ENCODE measurements at regions not wholly inside any gene's neighbourhood (a gene's known extent, or its start where the extent isn't known, plus 50 kb on each side); places are given as distances from the start of the nearest gene placed in this dataset.

DNA sequence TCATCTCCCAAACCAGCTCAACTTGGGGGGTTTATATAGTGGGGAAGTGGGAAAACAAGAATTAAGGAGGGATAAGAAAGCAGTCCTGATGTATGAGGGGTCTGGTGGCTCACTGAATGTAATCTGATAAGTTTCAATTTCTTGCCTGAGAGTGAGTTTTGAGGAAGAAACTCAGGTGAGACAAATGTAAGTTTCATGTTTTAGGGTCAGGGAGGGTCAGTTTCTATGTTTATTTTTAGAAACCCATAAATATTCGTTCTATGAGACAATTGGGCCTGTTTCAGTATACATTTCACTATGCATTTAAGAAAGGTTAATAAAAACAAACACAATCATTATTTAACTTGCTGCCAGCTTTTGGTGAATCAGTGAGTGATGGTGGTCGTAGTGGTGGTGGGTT lies 128.0 kb upstream of the MBL2 start:
- TF ChIP-seq, protein P1, sequence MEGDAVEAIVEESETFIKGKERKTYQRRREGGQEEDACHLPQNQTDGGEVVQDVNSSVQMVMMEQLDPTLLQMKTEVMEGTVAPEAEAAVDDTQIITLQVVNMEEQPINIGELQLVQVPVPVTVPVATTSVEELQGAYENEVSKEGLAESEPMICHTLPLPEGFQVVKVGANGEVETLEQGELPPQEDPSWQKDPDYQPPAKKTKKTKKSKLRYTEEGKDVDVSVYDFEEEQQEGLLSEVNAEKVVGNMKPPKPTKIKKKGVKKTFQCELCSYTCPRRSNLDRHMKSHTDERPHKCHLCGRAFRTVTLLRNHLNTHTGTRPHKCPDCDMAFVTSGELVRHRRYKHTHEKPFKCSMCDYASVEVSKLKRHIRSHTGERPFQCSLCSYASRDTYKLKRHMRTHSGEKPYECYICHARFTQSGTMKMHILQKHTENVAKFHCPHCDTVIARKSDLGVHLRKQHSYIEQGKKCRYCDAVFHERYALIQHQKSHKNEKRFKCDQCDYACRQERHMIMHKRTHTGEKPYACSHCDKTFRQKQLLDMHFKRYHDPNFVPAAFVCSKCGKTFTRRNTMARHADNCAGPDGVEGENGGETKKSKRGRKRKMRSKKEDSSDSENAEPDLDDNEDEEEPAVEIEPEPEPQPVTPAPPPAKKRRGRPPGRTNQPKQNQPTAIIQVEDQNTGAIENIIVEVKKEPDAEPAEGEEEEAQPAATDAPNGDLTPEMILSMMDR (IDR thresholded peaks at IDR 0.05; ENCODE audit: low read depth, low read length, missing control alignments): no peak
- DNase-seq (ENCODE audit: extremely low read depth, low read depth): no peak

DNA sequence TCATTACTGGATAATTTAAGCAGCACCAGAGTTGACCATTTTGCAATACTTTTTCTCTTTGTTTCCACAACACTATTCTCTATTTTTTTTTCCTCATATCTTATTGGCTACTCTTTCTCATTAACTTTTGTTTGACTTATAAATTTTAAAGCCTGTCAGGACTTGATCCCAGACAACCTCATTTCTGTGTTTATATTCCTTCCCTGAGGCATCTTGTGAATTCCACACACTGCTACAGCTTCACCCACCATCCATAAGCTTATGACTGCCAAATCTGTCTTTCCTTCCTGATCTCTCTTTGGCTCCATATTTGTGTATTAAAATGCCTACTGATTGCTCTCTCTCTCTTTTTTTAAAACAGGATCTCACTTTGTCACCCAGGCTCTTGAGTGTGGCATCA lies 124.6 kb upstream of the MBL2 start:
- TF ChIP-seq, protein P1 (IDR thresholded peaks at IDR 0.05; ENCODE audit: low read depth, low read length, missing control alignments): no peak
- H3K4me3 ChIP-seq (replicated peaks; ENCODE audit: low read depth, low read length): no peak overlapping the region
- no peak for DNase-seq (ENCODE audit: extremely low read depth, low read depth)

More for the DNA sequence above, 128.0 kb upstream of the MBL2 start:
- H3K4me3 ChIP-seq (replicated peaks; ENCODE audit: low read depth, low read length): no peak overlapping the region

DNA sequence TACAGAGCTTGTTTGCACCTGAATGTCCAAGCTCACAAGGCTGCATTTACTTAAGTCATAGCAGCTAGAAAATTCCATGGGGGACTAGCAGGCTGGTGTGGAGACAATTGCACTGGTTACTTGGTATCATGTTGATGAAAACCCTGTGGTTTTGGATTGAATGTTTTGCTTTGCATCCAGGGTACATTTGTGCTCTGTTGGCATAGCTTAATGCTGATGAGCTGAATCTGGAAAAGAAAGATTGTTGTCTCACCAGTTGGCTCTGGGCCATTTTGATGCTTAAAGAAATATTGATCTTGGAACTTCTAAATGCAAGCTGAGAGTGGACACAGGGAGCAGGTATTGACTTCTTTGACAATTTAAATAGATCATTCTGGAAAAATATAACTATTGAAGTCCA lies 122.5 kb upstream of the MBL2 start:
- TF ChIP-seq, protein P1 (IDR thresholded peaks at IDR 0.05; ENCODE audit: low read depth, low read length, missing control alignments): no peak
- H3K4me3 ChIP-seq (replicated peaks; ENCODE audit: low read depth, low read length): no peak overlapping the region
- DNase-seq (ENCODE audit: extremely low read depth, low read depth): no peak

DNA sequence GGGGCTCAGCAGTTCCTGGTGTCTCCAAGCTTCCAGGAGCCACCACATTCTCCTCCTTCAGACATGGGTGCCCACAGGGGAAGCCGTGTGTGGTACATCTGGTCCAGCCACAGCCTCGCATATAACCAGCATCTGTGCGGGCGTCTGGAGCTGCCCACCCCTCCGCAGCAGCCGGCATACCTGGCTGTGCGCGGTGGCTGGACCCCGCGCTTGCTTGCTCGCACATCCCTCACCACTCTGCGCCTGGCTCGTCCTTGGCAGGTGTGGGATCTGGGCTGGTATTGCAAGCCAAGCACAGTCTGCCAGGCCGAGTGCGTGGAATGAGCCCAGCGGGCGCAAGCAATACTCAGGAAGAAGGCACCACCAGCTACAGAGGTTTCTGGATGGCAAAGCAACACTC lies 117.7 kb upstream of the MBL2 start:
- no peak for DNase-seq (ENCODE audit: extremely low read depth, low read depth)
- TF ChIP-seq, protein P1 (IDR thresholded peaks at IDR 0.05; ENCODE audit: low read depth, low read length, missing control alignments): no peak

DNA sequence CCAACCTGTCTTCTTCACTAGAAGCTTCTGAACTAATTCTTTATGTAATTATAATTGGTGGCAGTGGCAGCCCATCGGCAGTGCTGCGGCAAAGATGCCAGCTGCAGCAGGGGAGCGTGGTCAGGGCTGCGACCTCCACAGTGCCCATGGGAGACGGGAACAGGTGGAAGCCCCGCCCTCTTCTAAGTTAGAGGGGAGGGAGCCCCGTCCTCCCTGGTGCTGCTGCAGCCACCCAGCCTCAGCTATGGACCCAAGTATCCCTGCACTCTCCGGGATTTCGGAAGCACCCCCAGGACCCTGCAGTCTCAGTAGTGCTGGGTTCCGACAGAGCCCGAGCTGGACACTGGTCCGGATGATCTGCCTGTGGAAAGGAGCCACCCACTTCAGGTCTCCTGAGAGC lies 117.0 kb upstream of the MBL2 start:
- no peak overlapping the region for H3K4me3 ChIP-seq (replicated peaks; ENCODE audit: low read depth, low read length)
- TF ChIP-seq, protein P1 (IDR thresholded peaks at IDR 0.05; ENCODE audit: low read depth, low read length, missing control alignments): no peak
- no peak for DNase-seq (ENCODE audit: extremely low read depth, low read depth)

More for the DNA sequence above, 117.7 kb upstream of the MBL2 start:
- no peak overlapping the region for H3K4me3 ChIP-seq (replicated peaks; ENCODE audit: low read depth, low read length)

DNA sequence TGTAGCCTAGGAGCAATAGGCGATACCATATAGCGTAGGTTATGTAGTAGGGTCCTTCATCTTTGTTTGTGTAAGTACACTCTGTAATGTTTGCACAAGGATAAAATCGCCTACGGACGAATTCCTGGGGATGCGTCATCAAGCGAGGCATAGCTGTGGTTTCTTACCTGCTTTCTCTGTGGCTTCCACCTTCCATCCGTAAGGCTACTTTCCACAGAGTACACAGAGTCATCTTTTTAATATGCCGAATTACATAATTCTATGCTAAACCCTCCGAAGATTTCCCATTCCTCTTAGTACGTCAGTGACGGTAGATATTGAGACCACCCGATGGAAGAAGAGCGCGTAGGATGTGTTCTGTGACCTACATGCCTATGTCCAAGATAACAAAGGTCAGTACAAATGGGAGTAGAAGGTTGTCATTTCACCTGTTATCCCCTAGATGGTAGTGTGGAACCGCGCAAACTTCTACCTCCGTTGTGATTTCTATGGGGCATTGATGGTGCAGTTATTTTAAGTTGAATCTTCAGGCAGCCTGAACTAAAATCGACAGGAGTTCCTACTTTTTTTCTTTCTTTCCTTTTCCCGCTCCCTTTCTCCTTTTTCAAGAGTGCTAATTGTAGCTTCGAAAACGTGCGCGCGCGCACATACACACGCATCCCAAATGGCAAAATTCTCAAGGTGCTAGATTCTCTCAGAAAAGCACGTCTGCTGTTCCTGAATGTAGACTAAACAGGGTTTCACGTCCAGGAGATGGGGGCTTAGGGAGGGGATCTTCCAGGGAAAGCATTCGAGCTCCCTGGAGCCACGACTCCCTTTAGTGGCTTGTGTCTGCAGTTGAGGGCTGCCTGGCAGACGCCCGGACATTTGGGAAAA lies 111.7 kb upstream of the MBL2 start:
- H3K4me3 ChIP-seq (replicated peaks; ENCODE audit: low read depth, low read length): no peak overlapping the region
- TF ChIP-seq, protein P1 (IDR thresholded peaks at IDR 0.05; ENCODE audit: low read depth, low read length, missing control alignments): peak; percentile 68
- DNase-seq (ENCODE audit: extremely low read depth, low read depth): peak; percentile 17

Measured in HFF-Myc (cell line).